Kidney (tissue), 13 donors: ENCODE measurements at regions not wholly inside any gene's neighbourhood (a gene's known extent, or its start where the extent isn't known, plus 50 kb on each side); places are given as distances from the start of the nearest gene placed in this dataset.

ENCODE experiments used
- DNase-seq, 5 donors: peaks; one replicate each; pipeline ENCODE4 v3.0.0-alpha.2; 2013 to 2020
- FAIRE-seq: peaks from 2 replicates; lab custom pipeline; 2012; peaks lifted over from hg19 to GRCh38; lab: Jason Lieb, UNC
- H3K27ac ChIP-seq, 2 donors: one replicate each; pipeline ENCODE4 v1.7.0; 2013; ENCODE audit warnings: low read depth in 2 of 2, low read length in 2 of 2, inconsistent platforms in 1 of 2
- H3K27me3 ChIP-seq: one replicate; pipeline ENCODE4 v1.7.1; 2013; ENCODE audit warnings: low read length, inconsistent platforms; ENCODE audit not compliant: control insufficient read depth, insufficient read depth
- H3K36me3 ChIP-seq, 3 donors: one replicate each; pipeline versions ENCODE4 v1.7.0 to v1.7.1; 2013; ENCODE audit warnings: low read length in 3 of 3, control low read depth in 1 of 3, inconsistent platforms in 1 of 3; ENCODE audit not compliant: insufficient read depth in 3 of 3, control insufficient read depth in 2 of 3
- H3K4me1 ChIP-seq, 3 donors: one replicate each; pipeline versions ENCODE4 v1.7.0 to v1.7.1; 2013; ENCODE audit warnings: low read length in 3 of 3, inconsistent platforms in 1 of 3, low read depth in 1 of 3; ENCODE audit not compliant: control insufficient read depth in 2 of 3, insufficient read depth in 2 of 3
- H3K4me3 ChIP-seq, 3 donors: one replicate each; pipeline versions ENCODE4 v1.7.0 to v1.8.1; 2013; ENCODE audit warnings: low read length in 3 of 3, control low read depth in 1 of 3, inconsistent platforms in 1 of 3
- H3K9ac ChIP-seq, 3 donors: one replicate each; pipeline versions ENCODE4 v1.7.0 to v1.7.1; 2013; ENCODE audit warnings: low read length in 3 of 3, control low read depth in 1 of 3, inconsistent platforms in 1 of 3
- H3K9me3 ChIP-seq, 3 donors: one replicate each; pipeline versions ENCODE4 v1.7.0 to v1.7.1; 2013; ENCODE audit warnings: low read length in 3 of 3, control low read depth in 1 of 3, inconsistent platforms in 1 of 3; ENCODE audit not compliant: control insufficient read depth in 2 of 3, insufficient read depth in 1 of 3
- intact Hi-C: fragments of 100-400 bp; cut with DNase I; formaldehyde crosslinking; loops from one replicate; pipeline ENCODE4 v1.11.1; 2022
- TF ChIP-seq, protein P1 (sequence below): IDR thresholded peaks from 3 replicates; pipeline ENCODE4 v1.5.1; 2012; ENCODE audit warnings: mild to moderate bottlenecking, moderate library complexity, borderline replicate concordance; ENCODE audit not compliant: insufficient read depth; ENCODE audit errors: extremely low read depth
- donor health status: control.
- donor health status: control.
- donor health status: control.
- donor health status: control.
- donor health status: control.
- donor health status: DM: yes; HTN: yes; CAD: no.
- donor health status: Normal renal cell carcinoma (clear cell type).

DNA sequence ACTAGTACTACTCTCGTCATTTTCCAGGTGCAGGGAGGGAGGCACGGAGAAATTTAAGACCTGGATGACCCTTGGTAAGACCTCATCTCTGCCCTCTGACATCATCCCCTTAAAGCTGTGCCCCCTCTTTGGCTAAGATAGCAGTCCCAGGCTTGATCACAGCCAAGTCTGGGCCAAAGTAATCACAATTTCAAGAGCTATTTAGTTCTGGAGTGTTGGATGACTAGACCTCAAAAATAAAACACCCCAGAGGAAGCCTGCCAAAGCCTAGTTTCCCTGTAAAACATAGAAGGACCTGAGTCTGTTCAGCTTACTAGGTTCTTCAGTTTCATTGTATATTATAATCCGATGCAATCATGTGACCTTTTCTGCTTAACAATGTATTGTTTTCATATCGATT, 144.6 kb upstream of the ARHGEF9 start:
- Histone ChIP-seq H3K36me3 (no peaks in the 10 kb centered on the region), H3K27ac (no peak overlapping the region), H3K4me1 (no peaks in the 10 kb centered on the region), H3K4me3 (no peak overlapping the region), H3K9ac (no peak overlapping the region), H3K27me3 (no peaks in the 10 kb centered on the region), H3K9me3 (no peaks in the 10 kb centered on the region)
- TF ChIP-seq, protein P1, sequence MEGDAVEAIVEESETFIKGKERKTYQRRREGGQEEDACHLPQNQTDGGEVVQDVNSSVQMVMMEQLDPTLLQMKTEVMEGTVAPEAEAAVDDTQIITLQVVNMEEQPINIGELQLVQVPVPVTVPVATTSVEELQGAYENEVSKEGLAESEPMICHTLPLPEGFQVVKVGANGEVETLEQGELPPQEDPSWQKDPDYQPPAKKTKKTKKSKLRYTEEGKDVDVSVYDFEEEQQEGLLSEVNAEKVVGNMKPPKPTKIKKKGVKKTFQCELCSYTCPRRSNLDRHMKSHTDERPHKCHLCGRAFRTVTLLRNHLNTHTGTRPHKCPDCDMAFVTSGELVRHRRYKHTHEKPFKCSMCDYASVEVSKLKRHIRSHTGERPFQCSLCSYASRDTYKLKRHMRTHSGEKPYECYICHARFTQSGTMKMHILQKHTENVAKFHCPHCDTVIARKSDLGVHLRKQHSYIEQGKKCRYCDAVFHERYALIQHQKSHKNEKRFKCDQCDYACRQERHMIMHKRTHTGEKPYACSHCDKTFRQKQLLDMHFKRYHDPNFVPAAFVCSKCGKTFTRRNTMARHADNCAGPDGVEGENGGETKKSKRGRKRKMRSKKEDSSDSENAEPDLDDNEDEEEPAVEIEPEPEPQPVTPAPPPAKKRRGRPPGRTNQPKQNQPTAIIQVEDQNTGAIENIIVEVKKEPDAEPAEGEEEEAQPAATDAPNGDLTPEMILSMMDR, result no peak
- DNase-seq (no peak), FAIRE-seq (no peak)
- intact Hi-C loops, result no loop called here

DNA sequence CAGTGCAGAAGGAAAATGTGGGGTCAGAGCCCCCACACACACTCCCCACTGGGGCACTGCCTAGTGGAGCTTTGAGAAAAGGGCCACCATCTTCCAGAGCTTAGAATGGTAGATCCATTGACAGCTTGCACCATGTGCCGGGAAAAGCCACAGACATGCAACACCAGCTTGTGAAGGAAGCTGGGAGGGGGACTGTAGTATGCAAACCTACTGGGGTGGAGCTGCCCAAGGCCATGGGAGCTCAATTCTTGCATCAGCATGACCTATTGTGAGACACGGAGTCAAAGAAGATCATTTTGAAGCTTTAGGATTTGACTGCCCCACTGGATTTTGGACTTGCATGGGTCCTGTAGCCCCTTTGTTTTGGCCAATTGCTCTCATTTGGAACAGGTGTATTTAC, 142.8 kb upstream of the ARHGEF9 start:
- no peaks in the 10 kb centered on the region for H3K36me3 ChIP-seq
- H3K4me1 ChIP-seq, result no peaks in the 10 kb centered on the region
- H3K4me3 ChIP-seq, result no peak overlapping the region
- no peaks in the 10 kb centered on the region for H3K9me3 ChIP-seq
- TF ChIP-seq, protein P1, result no peak
- no peak overlapping the region for H3K27ac ChIP-seq
- FAIRE-seq, result no peak
- no peaks in the 10 kb centered on the region for H3K27me3 ChIP-seq
- intact Hi-C loops, result no loop called here
- no peak for DNase-seq
- H3K9ac ChIP-seq, result no peak overlapping the region

DNA sequence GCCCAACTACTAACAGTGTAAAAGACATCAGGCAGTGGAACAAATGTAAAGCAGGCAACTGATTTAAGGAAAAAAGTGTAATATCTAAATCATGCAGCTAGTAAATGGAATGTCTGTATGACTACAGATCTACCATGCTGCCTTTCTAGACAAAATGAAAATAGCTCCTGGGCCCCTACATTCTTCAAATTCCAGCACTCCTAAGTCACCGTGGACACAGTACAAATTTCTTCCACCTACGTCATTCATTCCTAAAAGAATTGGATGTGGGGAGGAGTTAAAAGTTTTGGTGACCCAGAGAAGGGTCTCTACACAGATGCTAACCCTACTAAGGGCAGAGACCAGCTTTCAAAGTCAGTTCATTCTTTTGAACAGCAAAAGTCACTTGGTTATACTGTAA, 137.2 kb upstream of the ARHGEF9 start:
- no peak for FAIRE-seq
- no peaks in the 10 kb centered on the region for H3K9me3 ChIP-seq
- H3K27ac ChIP-seq, result no peak overlapping the region
- intact Hi-C loops, result no loop called here
- H3K4me1 ChIP-seq, result no peaks in the 10 kb centered on the region
- TF ChIP-seq, protein P1, result no peak
- no peak overlapping the region for H3K4me3 ChIP-seq
- no peak for DNase-seq
- no peaks in the 10 kb centered on the region for H3K36me3 ChIP-seq
- no peaks in the 10 kb centered on the region for H3K27me3 ChIP-seq
- no peak overlapping the region for H3K9ac ChIP-seq

DNA sequence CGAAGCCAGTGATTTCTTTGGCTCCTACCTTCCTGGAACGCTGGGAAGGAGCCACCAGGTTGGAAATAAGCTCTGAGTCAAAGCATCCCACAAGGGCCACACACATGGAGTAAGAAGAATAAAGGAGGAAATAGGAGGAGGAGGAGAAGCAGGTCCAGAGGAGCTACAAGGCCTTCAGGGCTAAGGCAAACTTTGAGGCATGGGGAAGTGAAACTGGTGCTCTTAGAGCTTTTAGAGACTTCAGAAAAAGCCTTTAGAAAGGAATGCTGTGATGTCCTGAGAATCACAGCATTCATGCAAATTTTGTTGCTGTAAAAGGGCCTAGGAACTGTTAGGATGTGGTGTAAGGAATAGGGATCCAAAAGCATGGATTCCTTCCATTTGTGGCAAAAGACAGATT, 135.9 kb upstream of the ARHGEF9 start:
- no peaks in the 10 kb centered on the region for H3K9me3 ChIP-seq
- no peaks in the 10 kb centered on the region for H3K4me1 ChIP-seq
- no peak overlapping the region for H3K4me3 ChIP-seq
- FAIRE-seq, result no peak
- DNase-seq, result no peak
- TF ChIP-seq, protein P1, result no peak
- H3K27me3 ChIP-seq, result no peaks in the 10 kb centered on the region
- intact Hi-C loops, result no loop called here
- no peak overlapping the region for H3K27ac ChIP-seq
- no peaks in the 10 kb centered on the region for H3K36me3 ChIP-seq
- H3K9ac ChIP-seq, result no peak overlapping the region
